ENCODE measurements at regions not wholly inside any gene's neighbourhood (a gene's known extent, or its start where the extent isn't known, plus 50 kb on each side); places are given as distances from the start of the nearest gene placed in this dataset.

GRCh38 chr3:110478377-110479054 lies 593.1 kb upstream of the NECTIN3 start:
- no peak overlapping the region for H3K4me3 ChIP-seq (ENCODE audit: low read depth, low read length)
- no peak for DNase-seq (ENCODE audit: low read depth)
- in situ Hi-C loops (cut with HindIII; ENCODE audit: low sequenced_read_pairs) = no loop called here
- TF ChIP-seq CTCF (IDR thresholded peaks at IDR 0.05; ENCODE audit: low read depth, low read length, missing control alignments) = no peak

- in situ Hi-C loops (cut with HindIII; ENCODE audit: low sequenced_read_pairs) = no loop called here
- no peak for TF ChIP-seq CTCF (IDR thresholded peaks at IDR 0.05; ENCODE audit: low read depth, low read length, missing control alignments)
- DNase-seq (ENCODE audit: low read depth) = no peak
- H3K4me3 ChIP-seq (ENCODE audit: low read depth, low read length) = no peak overlapping the region
Observed at GRCh38 chr3:110479731-110480130, 591.9 kb upstream of the NECTIN3 start.

- in situ Hi-C loops (cut with HindIII; ENCODE audit: low sequenced_read_pairs) = no loop called here
- no peak for DNase-seq (ENCODE audit: low read depth)
- no peak overlapping the region for H3K4me3 ChIP-seq (ENCODE audit: low read depth, low read length)
- no peak for TF ChIP-seq CTCF (IDR thresholded peaks at IDR 0.05; ENCODE audit: low read depth, low read length, missing control alignments)
Observed at GRCh38 chr3:110485389-110485788, 586.2 kb upstream of the NECTIN3 start.

GRCh38 chr3:110487840-110488239 lies 583.8 kb upstream of the NECTIN3 start:
- DNase-seq (ENCODE audit: low read depth) = no peak
- H3K4me3 ChIP-seq (ENCODE audit: low read depth, low read length) = no peak overlapping the region
- TF ChIP-seq CTCF (IDR thresholded peaks at IDR 0.05; ENCODE audit: low read depth, low read length, missing control alignments) = no peak
- in situ Hi-C loops (cut with HindIII; ENCODE audit: low sequenced_read_pairs) = no loop called here

- in situ Hi-C loops (cut with HindIII; ENCODE audit: low sequenced_read_pairs) = no loop called here
- no peak overlapping the region for H3K4me3 ChIP-seq (ENCODE audit: low read depth, low read length)
- no peak for TF ChIP-seq CTCF (IDR thresholded peaks at IDR 0.05; ENCODE audit: low read depth, low read length, missing control alignments)
- DNase-seq (ENCODE audit: low read depth) = no peak
Observed at GRCh38 chr3:110491413-110491812, 580.2 kb upstream of the NECTIN3 start.

- TF ChIP-seq CTCF (IDR thresholded peaks at IDR 0.05; ENCODE audit: low read depth, low read length, missing control alignments) = no peak
- no peak overlapping the region for H3K4me3 ChIP-seq (ENCODE audit: low read depth, low read length)
- in situ Hi-C loops (cut with HindIII; ENCODE audit: low sequenced_read_pairs) = no loop called here
- DNase-seq (ENCODE audit: low read depth) = no peak
Observed at GRCh38 chr3:110492876-110493275, 578.7 kb upstream of the NECTIN3 start.

Data from astrocyte of the cerebellum (primary cell).